ENCODE measurements at regions not wholly inside any gene's neighbourhood (a gene's known extent, or its start where the extent isn't known, plus 50 kb on each side); places are given as distances from the start of the nearest gene placed in this dataset.

GRCh38 chr13:63546524-63546923 lies 2130.9 kb upstream of the PCDH20 start:
- TF ChIP-seq POLR2A (IDR thresholded peaks at IDR 0.05; ENCODE audit: borderline replicate concordance, extremely low read depth, insufficient read depth, insufficient read length) (no peak), CTCF (IDR thresholded peaks at IDR 0.05 in 2 of 3, conservative IDR thresholded peaks at IDR 0.05 in 1 of 3; ENCODE audit: borderline replicate concordance in 1 of 3, insufficient read depth in 1 of 3, low read depth in 2 of 3, low read length in 2 of 3) (no peak), YY1 (IDR thresholded peaks at IDR 0.05; ENCODE audit: extremely low read depth, insufficient replicate concordance, low read depth, low read length) (no peak), EZH2phosphoT487 (IDR thresholded peaks at IDR 0.05; ENCODE audit: borderline replicate concordance) (no peak), ZFX (IDR thresholded peaks at IDR 0.05) (no peak), REST (IDR thresholded peaks at IDR 0.05; ENCODE audit: low read depth) (no peak), POLR2AphosphoS5 (IDR thresholded peaks at IDR 0.05; ENCODE audit: low read depth, low read length) (no peak), JUND (IDR thresholded peaks at IDR 0.05) (no peak), EZH2 (IDR thresholded peaks at IDR 0.05) (no peak), EGR1 (IDR thresholded peaks at IDR 0.05; ENCODE audit: low read depth) (no peak)

All from HCT116 (cell line).